ENCODE measurements at regions not wholly inside any gene's neighbourhood (a gene's known extent, or its start where the extent isn't known, plus 50 kb on each side); places are given as distances from the start of the nearest gene placed in this dataset.
A peak's percentile ranks its signal among the peaks of the same experiment; 100 is the strongest.

DNA sequence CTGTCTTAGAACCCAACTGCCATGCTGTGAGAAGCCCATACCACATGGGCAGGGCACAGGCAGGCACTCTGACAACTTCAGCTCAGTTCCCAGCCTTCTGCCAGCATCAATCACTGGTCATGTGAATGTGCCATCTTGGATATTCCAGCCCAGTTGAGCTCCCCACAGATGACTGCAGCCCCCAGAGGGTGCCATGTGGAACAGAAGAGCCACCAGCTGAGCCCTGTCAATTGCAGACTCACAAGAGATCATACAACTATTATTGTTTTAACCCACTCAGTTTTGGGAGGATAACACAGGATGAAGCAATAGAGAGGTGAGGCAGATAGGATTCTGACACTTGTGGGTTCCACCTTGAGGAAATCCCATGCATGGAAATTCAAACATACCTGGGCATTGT, 78.4 kb upstream of the ZBTB40 start:
- Histone ChIP-seq H3K36me3 (no peaks in the 10 kb centered on the region), H3K9me3 (no peaks in the 10 kb centered on the region), H3K27ac (no peak overlapping the region), H3K4me1 (no peaks in the 10 kb centered on the region), H3K27me3 (ENCODE audit: low read depth) (no peaks in the 10 kb centered on the region), H3K4me3 (no peak overlapping the region)
- intact Hi-C loops (cut with DNase I), result no loop called here
- TF ChIP-seq CTCF (IDR thresholded peaks at IDR 0.05), result no peak
- peak; percentile 7 for DNase-seq
- ATAC-seq, result no peak

DNA sequence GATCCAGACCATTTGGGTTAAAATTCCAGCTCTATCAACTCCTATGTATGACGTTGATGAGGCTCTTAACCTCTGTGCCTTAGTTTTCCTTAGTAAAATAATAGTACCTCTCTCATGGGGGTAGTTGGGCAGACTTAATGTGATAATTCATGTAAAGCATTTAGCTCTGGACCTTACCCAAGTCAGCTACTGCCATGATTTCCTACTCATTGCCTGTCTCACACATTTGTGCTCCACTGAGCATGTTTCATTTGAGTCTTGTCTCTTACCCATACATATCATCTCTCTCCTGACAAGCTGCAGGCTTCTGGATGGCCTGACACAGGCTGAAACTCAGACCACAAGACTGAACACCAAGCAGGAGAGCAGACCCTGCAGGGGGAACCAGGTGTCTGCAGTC, 77.7 kb upstream of the ZBTB40 start:
- H3K4me1 ChIP-seq, result no peaks in the 10 kb centered on the region
- TF ChIP-seq CTCF (IDR thresholded peaks at IDR 0.05), result no peak
- H3K4me3 ChIP-seq, result no peak overlapping the region
- H3K36me3 ChIP-seq, result no peaks in the 10 kb centered on the region
- no peak overlapping the region for H3K27ac ChIP-seq
- intact Hi-C loops (cut with DNase I), result no loop called here
- no peaks in the 10 kb centered on the region for H3K9me3 ChIP-seq
- H3K27me3 ChIP-seq (ENCODE audit: low read depth), result no peaks in the 10 kb centered on the region
- no peak for DNase-seq
- no peak for ATAC-seq

- no peaks in the 10 kb centered on the region for H3K9me3 ChIP-seq
- DNase-seq (peak; percentile 15), ATAC-seq (no peak)
- H3K27me3 ChIP-seq (ENCODE audit: low read depth), result peaks cover 5% of the 10 kb centered on the region
- no peak overlapping the region for H3K27ac ChIP-seq
- no peak for TF ChIP-seq CTCF (IDR thresholded peaks at IDR 0.05)
- no peaks in the 10 kb centered on the region for H3K4me1 ChIP-seq
- H3K4me3 ChIP-seq, result no peak overlapping the region
- no peaks in the 10 kb centered on the region for H3K36me3 ChIP-seq
- intact Hi-C loops (cut with DNase I), result no loop called here
Observed at GRCh38 chr1:22375601-22376000, 76.0 kb upstream of the ZBTB40 start.

DNA sequence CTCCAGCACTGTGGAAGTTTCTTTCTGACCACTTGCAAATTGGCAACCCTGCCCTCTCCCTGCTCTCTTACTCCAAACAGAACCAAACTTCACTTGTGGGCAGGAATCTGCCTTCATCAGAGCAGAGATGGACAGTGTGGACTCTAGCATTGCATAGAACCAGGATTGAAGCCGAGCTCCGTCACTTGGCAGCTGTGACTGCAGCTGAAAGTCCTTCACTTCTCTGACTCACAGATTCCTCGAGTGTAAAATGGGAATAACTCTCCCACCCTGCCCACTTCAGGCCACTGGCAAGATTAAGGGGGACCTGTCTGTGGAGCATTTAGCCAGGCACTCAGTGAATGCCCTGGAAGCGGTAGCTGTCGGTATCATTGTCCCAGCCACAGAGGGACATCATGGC, 75.7 kb upstream of the ZBTB40 start:
- Histone ChIP-seq H3K27ac (no peak overlapping the region), H3K27me3 (ENCODE audit: low read depth) (peaks cover 5% of the 10 kb centered on the region), H3K9me3 (no peaks in the 10 kb centered on the region), H3K4me3 (no peak overlapping the region), H3K36me3 (no peaks in the 10 kb centered on the region), H3K4me1 (no peaks in the 10 kb centered on the region)
- intact Hi-C loops (cut with DNase I), result no loop called here
- DNase-seq (peak; percentile 2), ATAC-seq (no peak)
- TF ChIP-seq CTCF (IDR thresholded peaks at IDR 0.05), result no peak

GRCh38 chr1:22376546-22376945, 75.1 kb upstream of the ZBTB40 start:
- intact Hi-C loops (cut with DNase I), result no loop called here
- no peaks in the 10 kb centered on the region for H3K36me3 ChIP-seq
- ATAC-seq, result no peak
- peak; percentile 12 for DNase-seq
- no peak for TF ChIP-seq CTCF (IDR thresholded peaks at IDR 0.05)
- no peaks in the 10 kb centered on the region for H3K9me3 ChIP-seq
- H3K4me1 ChIP-seq, result no peaks in the 10 kb centered on the region
- H3K4me3 ChIP-seq, result no peak overlapping the region
- peaks cover 5% of the 10 kb centered on the region for H3K27me3 ChIP-seq (ENCODE audit: low read depth)
- no peak overlapping the region for H3K27ac ChIP-seq

DNA sequence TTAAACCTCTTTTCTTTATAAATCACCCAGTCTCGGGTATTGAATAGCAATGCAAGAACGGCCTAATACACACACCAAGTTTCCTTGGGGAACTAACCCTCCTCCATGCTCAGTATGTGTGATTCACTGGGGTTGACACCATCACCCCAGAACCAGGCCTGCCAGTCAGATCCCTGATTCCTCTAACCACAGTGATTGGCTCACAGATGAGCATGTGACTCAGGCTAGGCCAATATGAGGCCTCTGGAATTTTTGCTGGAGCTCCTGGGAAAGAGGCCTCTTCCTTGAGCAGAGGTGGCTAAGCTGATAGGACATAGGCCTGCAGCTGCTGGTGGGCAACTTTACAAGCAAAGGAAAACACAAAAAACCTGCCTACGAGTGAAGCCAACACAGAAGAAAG, 74.7 kb upstream of the ZBTB40 start:
- Histone ChIP-seq H3K9me3 (no peaks in the 10 kb centered on the region), H3K4me3 (no peak overlapping the region), H3K4me1 (no peaks in the 10 kb centered on the region), H3K27ac (no peak overlapping the region), H3K27me3 (ENCODE audit: low read depth) (peaks cover 5% of the 10 kb centered on the region), H3K36me3 (no peaks in the 10 kb centered on the region)
- DNase-seq (no peak), ATAC-seq (no peak)
- no peak for TF ChIP-seq CTCF (IDR thresholded peaks at IDR 0.05)
- intact Hi-C loops (cut with DNase I), result no loop called here
